HG03457 (cell line): ENCODE measurements at regions not wholly inside any gene's neighbourhood (a gene's known extent, or its start where the extent isn't known, plus 50 kb on each side); places are given as distances from the start of the nearest gene placed in this dataset.
"Not testable (repeated sequence)": the region's sequence is repeated elsewhere in the genome, so short reads cannot be mapped to it uniquely, and the experiment has no call there.

ENCODE experiments used
- ATAC-seq: cut with Tn5 transposase; IDR thresholded peaks from one replicate; pipeline ENCODE4 v1.9.1; 2021; ENCODE audit warnings: moderate number of reproducible peaks; ENCODE audit not compliant: unreplicated experiment

GRCh38 chr11:13168271-13168670 is 109.3 kb upstream of the BMAL1 start:
- no peak for ATAC-seq

- no peak for ATAC-seq
Measured at GRCh38 chr11:13169709-13170108, 107.9 kb upstream of the BMAL1 start.

GRCh38 chr11:13174090-13174489 is 103.5 kb upstream of the BMAL1 start:
- ATAC-seq = no peak

- ATAC-seq = no peak
Measured at GRCh38 chr11:13183094-13183825, 94.3 kb upstream of the BMAL1 start.

- ATAC-seq = no peak
Measured at GRCh38 chr11:13183826-13184196, 93.8 kb upstream of the BMAL1 start.

- ATAC-seq = no peak
Measured at GRCh38 chr11:13184295-13184794, 93.2 kb upstream of the BMAL1 start.

- ATAC-seq = no peak
Measured at GRCh38 chr11:13188179-13188578, 89.4 kb upstream of the BMAL1 start.

- no peak for ATAC-seq
Measured at GRCh38 chr11:13189561-13190426, 87.8 kb upstream of the BMAL1 start.

- no peak for ATAC-seq
Measured at GRCh38 chr11:13193613-13194012, 84.0 kb upstream of the BMAL1 start.

- not testable (repeated sequence) for ATAC-seq
Measured at GRCh38 chr11:13197374-13197773, 80.2 kb upstream of the BMAL1 start.

- ATAC-seq = no peak
Measured at GRCh38 chr11:13205486-13205885, 72.1 kb upstream of the BMAL1 start.

GRCh38 chr11:13206086-13206640 is 71.4 kb upstream of the BMAL1 start:
- no peak for ATAC-seq

GRCh38 chr11:13207270-13207664 is 70.3 kb upstream of the BMAL1 start:
- ATAC-seq = no peak

GRCh38 chr11:13207665-13208594 is 69.7 kb upstream of the BMAL1 start:
- no peak for ATAC-seq

GRCh38 chr11:13208921-13209320 is 68.7 kb upstream of the BMAL1 start:
- ATAC-seq = no peak

GRCh38 chr11:13209379-13209778 is 68.2 kb upstream of the BMAL1 start:
- ATAC-seq = no peak

- no peak for ATAC-seq
Measured at GRCh38 chr11:13210424-13210823, 67.2 kb upstream of the BMAL1 start.

- no peak for ATAC-seq
Measured at GRCh38 chr11:13214276-13214675, 63.3 kb upstream of the BMAL1 start.

GRCh38 chr11:13215149-13215548 is 62.4 kb upstream of the BMAL1 start:
- ATAC-seq = no peak

- no peak for ATAC-seq
Measured at GRCh38 chr11:13216019-13216710, 61.4 kb upstream of the BMAL1 start.
